Fibroblast of villous mesenchyme (primary cell): ENCODE measurements at regions not wholly inside any gene's neighbourhood (a gene's known extent, or its start where the extent isn't known, plus 50 kb on each side); places are given as distances from the start of the nearest gene placed in this dataset.
A peak's percentile ranks its signal among the peaks of the same experiment; 100 is the strongest.
"Not testable (repeated sequence)": the region's sequence is repeated elsewhere in the genome, so short reads cannot be mapped to it uniquely, and the experiment has no call there.

Experiments
- DNase-seq: peaks from one replicate; pipeline ENCODE4 v3.0.0-alpha.2; 2010; ENCODE audit warnings: low read depth
- H3K4me3 ChIP-seq: 2 replicates; pipeline ENCODE4 v1.5.1; 2011; ENCODE audit warnings: low read depth, mild to moderate bottlenecking, low read length
- CTCF ChIP-seq: IDR thresholded peaks from 2 replicates; pipeline ENCODE4 v1.5.1; 2012; ENCODE audit warnings: low read depth, mild to moderate bottlenecking, low read length; ENCODE audit not compliant: insufficient read depth

GRCh38 chr2:31688282-31688681, 107.5 kb upstream of the SRD5A2 start:
- H3K4me3 ChIP-seq = no peak overlapping the region
- TF ChIP-seq CTCF = peak; percentile 52
- no peak for DNase-seq

DNA sequence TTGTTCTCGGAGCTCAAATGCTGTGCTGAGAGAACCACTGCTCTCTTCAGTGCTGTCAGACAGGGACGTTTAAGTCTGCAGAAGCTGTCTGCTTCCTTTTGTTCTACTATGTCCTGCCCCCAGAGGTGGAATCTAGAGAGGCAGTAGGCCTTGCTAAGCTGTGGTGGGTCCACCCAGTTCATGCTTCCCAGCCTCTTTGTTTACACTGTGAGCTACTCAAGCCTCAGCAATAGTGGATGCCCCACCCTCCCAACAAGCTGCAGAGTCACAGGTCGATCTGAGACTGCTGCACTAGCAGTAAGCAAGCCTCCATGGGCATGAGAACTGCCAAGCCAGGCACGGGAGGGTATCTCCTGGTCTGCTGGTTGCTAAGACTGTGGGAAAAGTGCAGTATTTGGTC, 102.8 kb upstream of the SRD5A2 start:
- DNase-seq, H3K4me3 ChIP-seq: not testable (repeated sequence)

DNA sequence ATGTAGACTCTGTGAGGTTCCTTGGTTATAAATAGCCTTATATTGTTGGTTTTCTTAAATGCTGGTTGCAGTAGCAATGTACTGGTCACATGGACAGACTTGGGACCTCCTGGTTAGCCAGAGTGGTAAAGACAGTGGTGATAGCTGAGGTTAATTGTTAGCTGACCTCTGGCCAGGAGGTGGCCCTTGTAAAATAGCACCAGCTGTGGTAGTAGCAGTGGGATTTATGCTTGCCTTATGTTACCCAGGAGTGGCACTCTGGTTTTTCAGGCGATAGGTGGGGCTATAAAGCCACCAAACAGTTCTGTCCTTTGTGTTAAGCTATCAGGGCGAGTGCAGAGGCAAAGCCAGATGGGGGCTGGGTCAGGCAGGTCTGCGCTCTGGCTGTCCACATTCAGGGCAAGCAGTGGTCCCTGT, 94.8 kb upstream of the SRD5A2 start:
- no peak for TF ChIP-seq CTCF
- no peak for DNase-seq
- H3K4me3 ChIP-seq = no peak overlapping the region

DNA sequence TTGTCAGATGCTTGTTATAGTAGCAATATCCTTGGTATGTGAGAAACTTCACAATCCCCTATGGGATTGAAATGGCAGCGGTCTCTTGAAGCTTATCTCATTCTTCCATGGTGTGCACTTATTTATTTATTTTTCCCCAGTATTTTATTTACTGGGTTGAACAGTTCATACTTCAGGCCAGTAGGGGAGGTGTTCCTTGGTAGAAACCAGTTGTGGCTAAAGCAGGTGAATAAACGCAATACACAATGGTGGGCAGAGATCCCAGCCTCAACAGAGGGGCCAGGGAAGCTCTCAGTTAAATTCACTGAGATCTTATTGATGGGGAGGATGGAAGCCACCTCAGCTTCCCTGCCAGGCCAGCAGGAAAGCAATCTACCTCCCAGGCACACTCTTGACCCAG, 93.7 kb upstream of the SRD5A2 start:
- no peak for DNase-seq
- no peak for TF ChIP-seq CTCF

DNA sequence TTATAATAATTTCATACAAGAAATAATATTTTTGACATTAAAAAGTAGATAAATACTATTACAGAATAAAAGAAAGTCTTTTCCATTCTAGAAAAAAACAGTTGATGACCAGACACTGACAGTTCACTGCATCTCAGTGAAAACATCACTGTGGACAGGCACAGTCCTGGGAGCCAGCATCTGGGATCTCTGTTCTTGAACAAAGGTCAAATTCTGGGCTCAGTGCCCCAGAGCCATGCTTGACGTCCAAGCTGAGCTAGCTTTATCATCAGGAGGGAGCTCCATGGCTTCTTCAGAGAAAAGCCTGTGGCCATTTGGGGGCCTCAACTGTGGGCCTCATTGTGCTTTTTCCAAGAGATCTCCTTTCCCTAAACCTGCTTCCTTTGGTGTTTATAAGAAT, 86.1 kb upstream of the SRD5A2 start:
- H3K4me3 ChIP-seq = no peak overlapping the region
- no peak for DNase-seq
- no peak for TF ChIP-seq CTCF

More for the DNA sequence above, 93.7 kb upstream of the SRD5A2 start:
- no peak overlapping the region for H3K4me3 ChIP-seq

- no peak for DNase-seq
- no peak overlapping the region for H3K4me3 ChIP-seq
- no peak for TF ChIP-seq CTCF
These were observed 84.4 kb upstream of the SRD5A2 start for GRCh38 chr2:31664949-31665724.

- no peak for DNase-seq
- no peak for TF ChIP-seq CTCF
- H3K4me3 ChIP-seq = no peak overlapping the region
These were observed 80.1 kb upstream of the SRD5A2 start for GRCh38 chr2:31660812-31661335.
